ENCODE measurements at regions not wholly inside any gene's neighbourhood (a gene's known extent, or its start where the extent isn't known, plus 50 kb on each side); places are given as distances from the start of the nearest gene placed in this dataset.

GRCh38 chr13:83215627-83216026 lies 666.6 kb downstream of the SLITRK1 start:
- DNase-seq (ENCODE audit: low spot score) = no peak

GRCh38 chr13:83214452-83214851 lies 667.8 kb downstream of the SLITRK1 start:
- no peak for DNase-seq (ENCODE audit: low spot score)

GRCh38 chr13:83211301-83211700 lies 671.0 kb downstream of the SLITRK1 start:
- DNase-seq (ENCODE audit: low spot score) = no peak

GRCh38 chr13:83204886-83205285 lies 677.4 kb downstream of the SLITRK1 start:
- no peak for DNase-seq (ENCODE audit: low spot score)

- DNase-seq (ENCODE audit: low spot score) = no peak
Measured at GRCh38 chr13:83201506-83201905, 680.8 kb downstream of the SLITRK1 start.

- DNase-seq (ENCODE audit: low spot score) = no peak
Measured at GRCh38 chr13:83197316-83197715, 685.0 kb downstream of the SLITRK1 start.

GRCh38 chr13:83190020-83190419 lies 692.3 kb downstream of the SLITRK1 start:
- no peak for DNase-seq (ENCODE audit: low spot score)

GRCh38 chr13:83184819-83185218 lies 697.5 kb downstream of the SLITRK1 start:
- DNase-seq (ENCODE audit: low spot score) = no peak

GRCh38 chr13:83184150-83184475 lies 698.2 kb downstream of the SLITRK1 start:
- no peak for DNase-seq (ENCODE audit: low spot score)

GRCh38 chr13:83183439-83184149 lies 698.7 kb downstream of the SLITRK1 start:
- no peak for DNase-seq (ENCODE audit: low spot score)

GRCh38 chr13:83182845-83183244 lies 699.4 kb downstream of the SLITRK1 start:
- DNase-seq (ENCODE audit: low spot score) = no peak

- DNase-seq (ENCODE audit: low spot score) = no peak
Measured at GRCh38 chr13:83178008-83178407, 704.3 kb downstream of the SLITRK1 start.

- no peak for DNase-seq (ENCODE audit: low spot score)
Measured at GRCh38 chr13:83168590-83168989, 713.7 kb downstream of the SLITRK1 start.

- DNase-seq (ENCODE audit: low spot score) = no peak
Measured at GRCh38 chr13:83167203-83167602, 715.1 kb downstream of the SLITRK1 start.

- no peak for DNase-seq (ENCODE audit: low spot score)
Measured at GRCh38 chr13:83166550-83166949, 715.7 kb downstream of the SLITRK1 start.

- DNase-seq (ENCODE audit: low spot score) = no peak
Measured at GRCh38 chr13:83162493-83162892, 719.8 kb downstream of the SLITRK1 start.

GRCh38 chr13:83153848-83154247 lies 728.4 kb downstream of the SLITRK1 start:
- DNase-seq (ENCODE audit: low spot score) = no peak

GRCh38 chr13:83151308-83151660 lies 731.0 kb downstream of the SLITRK1 start:
- DNase-seq (ENCODE audit: low spot score) = no peak

GRCh38 chr13:83150616-83151307 lies 731.5 kb downstream of the SLITRK1 start:
- DNase-seq (ENCODE audit: low spot score) = no peak

- no peak for DNase-seq (ENCODE audit: low spot score)
Measured at GRCh38 chr13:83136660-83137059, 745.6 kb downstream of the SLITRK1 start.

GRCh38 chr13:83125791-83126190 lies 756.5 kb downstream of the SLITRK1 start:
- DNase-seq (ENCODE audit: low spot score) = no peak

GRCh38 chr13:83121896-83122295 lies 760.4 kb downstream of the SLITRK1 start:
- DNase-seq (ENCODE audit: low spot score) = no peak

GRCh38 chr13:83117046-83117445 lies 765.2 kb downstream of the SLITRK1 start:
- no peak for DNase-seq (ENCODE audit: low spot score)
